ENCODE measurements at regions not wholly inside any gene's neighbourhood (a gene's known extent, or its start where the extent isn't known, plus 50 kb on each side); places are given as distances from the start of the nearest gene placed in this dataset.

GRCh38 chr12:39077226-39077625 is 171.8 kb upstream of the CPNE8 start:
- TF ChIP-seq, protein P1, sequence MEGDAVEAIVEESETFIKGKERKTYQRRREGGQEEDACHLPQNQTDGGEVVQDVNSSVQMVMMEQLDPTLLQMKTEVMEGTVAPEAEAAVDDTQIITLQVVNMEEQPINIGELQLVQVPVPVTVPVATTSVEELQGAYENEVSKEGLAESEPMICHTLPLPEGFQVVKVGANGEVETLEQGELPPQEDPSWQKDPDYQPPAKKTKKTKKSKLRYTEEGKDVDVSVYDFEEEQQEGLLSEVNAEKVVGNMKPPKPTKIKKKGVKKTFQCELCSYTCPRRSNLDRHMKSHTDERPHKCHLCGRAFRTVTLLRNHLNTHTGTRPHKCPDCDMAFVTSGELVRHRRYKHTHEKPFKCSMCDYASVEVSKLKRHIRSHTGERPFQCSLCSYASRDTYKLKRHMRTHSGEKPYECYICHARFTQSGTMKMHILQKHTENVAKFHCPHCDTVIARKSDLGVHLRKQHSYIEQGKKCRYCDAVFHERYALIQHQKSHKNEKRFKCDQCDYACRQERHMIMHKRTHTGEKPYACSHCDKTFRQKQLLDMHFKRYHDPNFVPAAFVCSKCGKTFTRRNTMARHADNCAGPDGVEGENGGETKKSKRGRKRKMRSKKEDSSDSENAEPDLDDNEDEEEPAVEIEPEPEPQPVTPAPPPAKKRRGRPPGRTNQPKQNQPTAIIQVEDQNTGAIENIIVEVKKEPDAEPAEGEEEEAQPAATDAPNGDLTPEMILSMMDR (IDR thresholded peaks at IDR 0.05; ENCODE audit: extremely low read depth in 1 of 2, insufficient read depth in 1 of 2, low read depth in 1 of 2, low read length in 2 of 2): no peak
- TF ChIP-seq POLR2AphosphoS5 (IDR thresholded peaks at IDR 0.05; ENCODE audit: insufficient read depth, low read depth, low read length) (no peak), POLR2A (IDR thresholded peaks at IDR 0.05; ENCODE audit: low read depth, low read length) (no peak)

Data from endothelial cell of umbilical vein (primary cell).